ENCODE measurements at regions not wholly inside any gene's neighbourhood (a gene's known extent, or its start where the extent isn't known, plus 50 kb on each side); places are given as distances from the start of the nearest gene placed in this dataset.
"Not testable (repeated sequence)": the region's sequence is repeated elsewhere in the genome, so short reads cannot be mapped to it uniquely, and the experiment has no call there.

DNA sequence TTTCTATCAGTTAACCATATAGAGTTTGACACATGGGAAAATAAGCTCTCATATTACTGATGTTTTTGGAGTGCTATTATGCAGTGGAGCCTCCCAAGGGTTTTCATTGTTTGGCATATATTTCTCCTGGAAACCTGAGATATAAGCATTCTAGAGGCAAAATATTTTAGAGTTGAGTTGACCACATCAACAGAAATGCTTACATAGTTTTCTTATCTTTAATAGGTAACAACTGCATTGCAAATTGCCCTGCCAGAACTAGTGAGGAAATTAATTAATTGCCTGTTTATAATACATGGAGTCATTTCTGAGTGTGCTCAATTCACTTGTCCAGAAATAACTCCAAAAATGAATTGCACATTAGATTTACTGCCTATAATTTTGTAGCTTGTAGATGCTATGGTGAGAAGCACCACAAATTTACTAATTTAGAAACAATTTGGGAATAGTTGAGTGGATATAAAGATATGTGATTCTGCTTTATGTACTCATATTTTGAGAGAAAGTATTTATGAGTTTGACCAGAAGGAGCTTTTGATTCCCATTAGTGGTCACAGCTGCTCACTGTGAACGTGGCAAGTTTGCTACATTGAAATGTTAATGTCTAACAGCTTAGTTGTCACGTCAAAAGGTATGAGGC, 288.7 kb downstream of the CD109 start:
- TF ChIP-seq, protein P1, sequence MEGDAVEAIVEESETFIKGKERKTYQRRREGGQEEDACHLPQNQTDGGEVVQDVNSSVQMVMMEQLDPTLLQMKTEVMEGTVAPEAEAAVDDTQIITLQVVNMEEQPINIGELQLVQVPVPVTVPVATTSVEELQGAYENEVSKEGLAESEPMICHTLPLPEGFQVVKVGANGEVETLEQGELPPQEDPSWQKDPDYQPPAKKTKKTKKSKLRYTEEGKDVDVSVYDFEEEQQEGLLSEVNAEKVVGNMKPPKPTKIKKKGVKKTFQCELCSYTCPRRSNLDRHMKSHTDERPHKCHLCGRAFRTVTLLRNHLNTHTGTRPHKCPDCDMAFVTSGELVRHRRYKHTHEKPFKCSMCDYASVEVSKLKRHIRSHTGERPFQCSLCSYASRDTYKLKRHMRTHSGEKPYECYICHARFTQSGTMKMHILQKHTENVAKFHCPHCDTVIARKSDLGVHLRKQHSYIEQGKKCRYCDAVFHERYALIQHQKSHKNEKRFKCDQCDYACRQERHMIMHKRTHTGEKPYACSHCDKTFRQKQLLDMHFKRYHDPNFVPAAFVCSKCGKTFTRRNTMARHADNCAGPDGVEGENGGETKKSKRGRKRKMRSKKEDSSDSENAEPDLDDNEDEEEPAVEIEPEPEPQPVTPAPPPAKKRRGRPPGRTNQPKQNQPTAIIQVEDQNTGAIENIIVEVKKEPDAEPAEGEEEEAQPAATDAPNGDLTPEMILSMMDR (IDR thresholded peaks at IDR 0.05; ENCODE audit: insufficient read depth, low read depth, low read length), result no peak
- DNase-seq (ENCODE audit: low read depth), result peak; percentile 29
- no peak overlapping the region for H3K4me3 ChIP-seq (ENCODE audit: low read depth, low read length)

DNA sequence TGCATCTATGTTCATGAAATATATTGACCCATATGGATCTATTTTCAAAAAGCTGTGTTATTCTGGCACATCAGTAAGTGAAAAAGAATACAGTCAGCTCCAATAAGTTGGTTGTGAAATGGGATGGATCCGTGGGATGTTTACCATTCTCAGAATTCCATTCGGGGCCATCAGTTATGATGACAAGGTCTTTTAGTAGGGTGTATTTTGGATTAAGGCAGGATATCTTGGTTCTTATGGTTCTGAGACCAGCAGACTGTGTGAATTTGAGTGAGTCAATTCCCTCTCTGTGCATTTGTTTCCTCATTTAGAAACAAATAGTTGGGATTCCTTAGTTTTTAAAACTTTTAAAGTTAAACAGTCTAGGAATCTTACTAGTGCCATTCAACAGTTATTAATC, 287.4 kb downstream of the CD109 start:
- TF ChIP-seq, protein P1 (IDR thresholded peaks at IDR 0.05; ENCODE audit: insufficient read depth, low read depth, low read length), result no peak
- DNase-seq (ENCODE audit: low read depth), result peak; percentile 39
- no peak overlapping the region for H3K4me3 ChIP-seq (ENCODE audit: low read depth, low read length)

DNA sequence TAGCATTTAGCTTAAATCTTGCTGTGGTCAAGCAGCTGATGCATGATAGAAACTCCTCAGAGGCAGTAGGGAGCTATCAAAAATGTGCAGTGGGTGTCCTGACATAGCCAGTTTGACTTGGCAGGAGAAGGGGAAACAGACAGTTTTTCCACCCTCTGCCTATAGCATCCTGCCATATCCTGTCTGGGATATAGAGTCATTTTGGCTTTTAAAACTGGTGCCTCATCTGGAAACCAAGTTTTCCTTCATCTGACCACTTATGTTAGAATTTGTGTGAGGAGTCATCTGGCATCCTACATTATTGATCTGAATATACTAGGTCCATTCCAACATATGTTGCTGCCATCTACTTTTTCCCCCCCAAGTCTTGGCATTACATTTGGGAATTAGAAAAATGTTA, 284.1 kb downstream of the CD109 start:
- TF ChIP-seq, protein P1 (IDR thresholded peaks at IDR 0.05; ENCODE audit: insufficient read depth, low read depth, low read length), result no peak
- no peak for DNase-seq (ENCODE audit: low read depth)

GRCh38 chr6:73978330-73978729, 282.3 kb downstream of the CD109 start:
- DNase-seq (ENCODE audit: low read depth), result no peak
- no peak overlapping the region for H3K4me3 ChIP-seq (ENCODE audit: low read depth, low read length)
- TF ChIP-seq, protein P1 (IDR thresholded peaks at IDR 0.05; ENCODE audit: insufficient read depth, low read depth, low read length), result no peak

More for the DNA sequence above, 284.1 kb downstream of the CD109 start:
- no peak overlapping the region for H3K4me3 ChIP-seq (ENCODE audit: low read depth, low read length)

- not testable (repeated sequence) for DNase-seq (ENCODE audit: low read depth); H3K4me3 ChIP-seq (ENCODE audit: low read depth, low read length)
Measured at GRCh38 chr6:73972518-73972917, 276.5 kb downstream of the CD109 start.

- no peak overlapping the region for H3K4me3 ChIP-seq (ENCODE audit: low read depth, low read length)
- TF ChIP-seq, protein P1 (IDR thresholded peaks at IDR 0.05; ENCODE audit: insufficient read depth, low read depth, low read length), result peak; percentile 75
- DNase-seq (ENCODE audit: low read depth), result peak; percentile 64
Measured at GRCh38 chr6:73969971-73970970, 274.3 kb downstream of the CD109 start.

DNA sequence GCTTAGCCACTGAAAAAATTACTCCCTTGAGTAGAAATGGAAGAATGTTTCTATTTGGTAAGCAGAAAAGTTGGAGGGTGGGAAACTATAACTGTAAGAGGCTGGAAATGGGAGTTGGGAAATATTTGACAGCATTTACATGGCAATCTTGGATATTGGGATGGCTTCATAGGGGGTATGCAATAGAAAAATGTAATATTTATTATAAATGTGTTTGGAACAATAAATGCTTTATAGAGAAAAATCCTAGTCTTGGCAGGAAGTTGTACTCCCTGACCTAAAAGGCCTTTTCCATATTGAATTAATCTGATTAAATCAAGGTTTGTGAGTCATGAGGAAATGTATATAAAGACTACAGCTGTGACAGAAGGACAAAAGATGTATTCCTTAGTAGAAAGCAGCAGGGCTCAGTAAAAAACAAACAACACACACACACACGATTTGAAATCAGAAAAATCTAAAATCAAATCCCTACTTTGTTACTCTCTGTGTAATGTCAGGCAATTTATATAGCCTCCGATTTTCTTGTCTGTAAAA, 272.3 kb downstream of the CD109 start:
- no peak overlapping the region for H3K4me3 ChIP-seq (ENCODE audit: low read depth, low read length)
- no peak for DNase-seq (ENCODE audit: low read depth)
- TF ChIP-seq, protein P1 (IDR thresholded peaks at IDR 0.05; ENCODE audit: insufficient read depth, low read depth, low read length), result no peak

Data from fibroblast of villous mesenchyme (primary cell).